Activated naive CD8-positive, alpha-beta T cell treated with anti-CD3 and anti-CD28 coated beads, Interleukin-2, amount 10 ng/mL, durations not matched to agents 7 days and 5 days (primary cell): ENCODE measurements at regions not wholly inside any gene's neighbourhood (a gene's known extent, or its start where the extent isn't known, plus 50 kb on each side); places are given as distances from the start of the nearest gene placed in this dataset.

ENCODE experiments used
- ATAC-seq: fragments of 150-1000 bp; cut with Tn5 transposase; one replicate; pipeline ENCODE4 v1.10.0; 2021; ENCODE audit warnings: low read depth, moderate library complexity
- POLR2A ChIA-PET: fragments of 350-600 bp; sonication (Branson Sonifier 250); formaldehyde crosslinking; loops from one replicate; lab custom pipeline; 2021; ENCODE audit warnings: antibody characterized with exemption; lab: Charles Lee
- DNase-seq: peaks from one replicate; pipeline ENCODE4 v3.0.0; 2021
- H3K27ac Mint-ChIP-seq: one replicate; pipeline ENCODE4 v1.8.0; 2022; ENCODE audit warnings: mild to moderate bottlenecking, mixed read lengths
- H3K27me3 Mint-ChIP-seq: one replicate; pipeline ENCODE4 v1.8.0; 2022; ENCODE audit warnings: mild to moderate bottlenecking, moderate library complexity, mixed read lengths
- H3K36me3 Mint-ChIP-seq: one replicate; pipeline ENCODE4 v1.8.0; 2021; ENCODE audit warnings: mild to moderate bottlenecking, mixed read lengths
- H3K4me1 Mint-ChIP-seq: one replicate; pipeline ENCODE4 v1.8.0; 2021; ENCODE audit warnings: mixed read lengths
- H3K4me3 Mint-ChIP-seq: one replicate; pipeline ENCODE4 v1.8.0; 2022; ENCODE audit warnings: mild to moderate bottlenecking, moderate library complexity, mixed read lengths
- H3K9me3 Mint-ChIP-seq: one replicate; pipeline ENCODE4 v1.8.0; 2021; ENCODE audit warnings: mixed read lengths

- no peak overlapping the region for H3K4me3 Mint-ChIP-seq
- POLR2A ChIA-PET: no interaction called here
- no peak for DNase-seq
- no peak for ATAC-seq
- no peaks in the 10 kb centered on the region for H3K36me3 Mint-ChIP-seq
- no peaks in the 10 kb centered on the region for H3K4me1 Mint-ChIP-seq
- H3K27ac Mint-ChIP-seq: no peak overlapping the region
- no peaks in the 10 kb centered on the region for H3K9me3 Mint-ChIP-seq
- no peaks in the 10 kb centered on the region for H3K27me3 Mint-ChIP-seq
Measured at GRCh38 chr12:30263434-30263833, 432.2 kb downstream of the IPO8 start.

GRCh38 chr12:30257618-30258017 lies 438.1 kb downstream of the IPO8 start:
- Mint-ChIP-seq H3K27ac (no peak overlapping the region), H3K27me3 (no peaks in the 10 kb centered on the region), H3K9me3 (no peaks in the 10 kb centered on the region), H3K4me3 (no peak overlapping the region), H3K4me1 (no peaks in the 10 kb centered on the region), H3K36me3 (no peaks in the 10 kb centered on the region)
- POLR2A ChIA-PET: no interaction called here
- no peak for ATAC-seq
- no peak for DNase-seq

- no peaks in the 10 kb centered on the region for H3K9me3 Mint-ChIP-seq
- H3K4me1 Mint-ChIP-seq: no peaks in the 10 kb centered on the region
- H3K36me3 Mint-ChIP-seq: no peaks in the 10 kb centered on the region
- ATAC-seq: no peak
- H3K4me3 Mint-ChIP-seq: no peak overlapping the region
- no peak overlapping the region for H3K27ac Mint-ChIP-seq
- no peak for DNase-seq
- POLR2A ChIA-PET: no interaction called here
- H3K27me3 Mint-ChIP-seq: no peaks in the 10 kb centered on the region
Measured at GRCh38 chr12:30251546-30251945, 444.1 kb downstream of the IPO8 start.

- no peaks in the 10 kb centered on the region for H3K4me1 Mint-ChIP-seq
- no peak overlapping the region for H3K4me3 Mint-ChIP-seq
- ATAC-seq (no peak), DNase-seq (no peak)
- H3K36me3 Mint-ChIP-seq: no peaks in the 10 kb centered on the region
- no peak overlapping the region for H3K27ac Mint-ChIP-seq
- no peaks in the 10 kb centered on the region for H3K9me3 Mint-ChIP-seq
- H3K27me3 Mint-ChIP-seq: no peaks in the 10 kb centered on the region
- POLR2A ChIA-PET: no interaction called here
Measured at GRCh38 chr12:30243426-30243825, 452.2 kb downstream of the IPO8 start.

GRCh38 chr12:30219047-30219446 lies 435.3 kb upstream of the TMTC1 start:
- Mint-ChIP-seq H3K36me3 (no peaks in the 10 kb centered on the region), H3K9me3 (no peaks in the 10 kb centered on the region), H3K4me3 (no peak overlapping the region), H3K27ac (no peak overlapping the region), H3K27me3 (no peaks in the 10 kb centered on the region), H3K4me1 (no peaks in the 10 kb centered on the region)
- ATAC-seq (no peak), DNase-seq (no peak)
- POLR2A ChIA-PET: no interaction called here

GRCh38 chr12:30218073-30218472 lies 434.3 kb upstream of the TMTC1 start:
- DNase-seq (no peak), ATAC-seq (no peak)
- Mint-ChIP-seq H3K27ac (no peak overlapping the region), H3K4me1 (no peaks in the 10 kb centered on the region), H3K36me3 (no peaks in the 10 kb centered on the region), H3K27me3 (no peaks in the 10 kb centered on the region), H3K9me3 (no peaks in the 10 kb centered on the region), H3K4me3 (no peak overlapping the region)
- POLR2A ChIA-PET: no interaction called here

GRCh38 chr12:30213166-30213565 lies 429.4 kb upstream of the TMTC1 start:
- no peak for ATAC-seq
- Mint-ChIP-seq H3K27ac (no peak overlapping the region), H3K27me3 (no peaks in the 10 kb centered on the region), H3K4me1 (no peaks in the 10 kb centered on the region), H3K4me3 (no peak overlapping the region), H3K9me3 (no peaks in the 10 kb centered on the region), H3K36me3 (no peaks in the 10 kb centered on the region)
- POLR2A ChIA-PET: no interaction called here
- DNase-seq: no peak

GRCh38 chr12:30211743-30212142 lies 428.0 kb upstream of the TMTC1 start:
- Mint-ChIP-seq H3K27me3 (no peaks in the 10 kb centered on the region), H3K27ac (no peak overlapping the region), H3K36me3 (no peaks in the 10 kb centered on the region), H3K4me3 (no peak overlapping the region), H3K4me1 (no peaks in the 10 kb centered on the region), H3K9me3 (no peaks in the 10 kb centered on the region)
- POLR2A ChIA-PET: no interaction called here
- DNase-seq (no peak), ATAC-seq (no peak)

GRCh38 chr12:30203981-30204380 lies 420.2 kb upstream of the TMTC1 start:
- no peak overlapping the region for H3K27ac Mint-ChIP-seq
- POLR2A ChIA-PET: no interaction called here
- peaks cover 17% of the 10 kb centered on the region for H3K27me3 Mint-ChIP-seq
- no peaks in the 10 kb centered on the region for H3K9me3 Mint-ChIP-seq
- no peaks in the 10 kb centered on the region for H3K36me3 Mint-ChIP-seq
- H3K4me3 Mint-ChIP-seq: no peak overlapping the region
- no peaks in the 10 kb centered on the region for H3K4me1 Mint-ChIP-seq
- DNase-seq (no peak), ATAC-seq (no peak)

- H3K4me3 Mint-ChIP-seq: no peak overlapping the region
- no peak for DNase-seq
- H3K36me3 Mint-ChIP-seq: no peaks in the 10 kb centered on the region
- H3K27me3 Mint-ChIP-seq: peaks cover 17% of the 10 kb centered on the region
- no peaks in the 10 kb centered on the region for H3K9me3 Mint-ChIP-seq
- POLR2A ChIA-PET: no interaction called here
- H3K27ac Mint-ChIP-seq: no peak overlapping the region
- ATAC-seq: no peak
- no peaks in the 10 kb centered on the region for H3K4me1 Mint-ChIP-seq
Measured at GRCh38 chr12:30202521-30203254, 418.9 kb upstream of the TMTC1 start.

GRCh38 chr12:30201301-30202160 lies 417.8 kb upstream of the TMTC1 start:
- H3K4me3 Mint-ChIP-seq: no peak overlapping the region
- ATAC-seq: no peak
- H3K36me3 Mint-ChIP-seq: no peaks in the 10 kb centered on the region
- no peaks in the 10 kb centered on the region for H3K9me3 Mint-ChIP-seq
- peaks cover 19% of the 10 kb centered on the region for H3K27me3 Mint-ChIP-seq
- H3K4me1 Mint-ChIP-seq: no peaks in the 10 kb centered on the region
- POLR2A ChIA-PET: no interaction called here
- no peak for DNase-seq
- H3K27ac Mint-ChIP-seq: no peak overlapping the region

- Mint-ChIP-seq H3K27me3 (peaks cover 23% of the 10 kb centered on the region), H3K36me3 (no peaks in the 10 kb centered on the region), H3K4me1 (no peaks in the 10 kb centered on the region), H3K4me3 (no peak overlapping the region), H3K9me3 (peaks cover 1% of the 10 kb centered on the region), H3K27ac (no peak overlapping the region)
- ATAC-seq (no peak), DNase-seq (no peak)
- POLR2A ChIA-PET: no interaction called here
Measured at GRCh38 chr12:30200864-30201263, 417.1 kb upstream of the TMTC1 start.

GRCh38 chr12:30197392-30198057 lies 413.8 kb upstream of the TMTC1 start:
- H3K27me3 Mint-ChIP-seq: peaks cover 18% of the 10 kb centered on the region
- peaks cover 1% of the 10 kb centered on the region for H3K9me3 Mint-ChIP-seq
- ATAC-seq (no peak), DNase-seq (no peak)
- H3K27ac Mint-ChIP-seq: no peak overlapping the region
- POLR2A ChIA-PET: no interaction called here
- no peaks in the 10 kb centered on the region for H3K36me3 Mint-ChIP-seq
- H3K4me1 Mint-ChIP-seq: no peaks in the 10 kb centered on the region
- no peak overlapping the region for H3K4me3 Mint-ChIP-seq
